ENCODE measurements at regions not wholly inside any gene's neighbourhood (a gene's known extent, or its start where the extent isn't known, plus 50 kb on each side); places are given as distances from the start of the nearest gene placed in this dataset.

DNA sequence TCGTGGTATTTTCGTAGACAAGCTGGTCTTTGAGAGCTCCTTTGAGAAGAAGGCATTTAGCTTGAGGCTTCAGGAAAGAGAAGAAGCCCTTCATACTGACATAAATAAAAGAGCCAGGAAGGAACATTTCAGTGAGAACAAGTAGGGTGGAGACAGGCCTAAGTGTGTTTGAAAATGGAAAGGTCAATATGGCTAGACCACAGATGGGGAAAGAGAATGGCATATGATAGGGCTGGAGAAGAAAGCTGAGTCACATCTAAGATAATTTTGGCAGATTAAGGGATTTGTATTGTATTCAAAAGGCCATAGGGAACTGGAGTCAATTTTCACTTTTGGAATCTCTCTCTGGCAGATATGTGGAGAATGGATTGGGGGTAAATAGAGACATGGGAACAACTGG lies 374.9 kb downstream of the TMEM38B start:
- TF ChIP-seq, protein P1, sequence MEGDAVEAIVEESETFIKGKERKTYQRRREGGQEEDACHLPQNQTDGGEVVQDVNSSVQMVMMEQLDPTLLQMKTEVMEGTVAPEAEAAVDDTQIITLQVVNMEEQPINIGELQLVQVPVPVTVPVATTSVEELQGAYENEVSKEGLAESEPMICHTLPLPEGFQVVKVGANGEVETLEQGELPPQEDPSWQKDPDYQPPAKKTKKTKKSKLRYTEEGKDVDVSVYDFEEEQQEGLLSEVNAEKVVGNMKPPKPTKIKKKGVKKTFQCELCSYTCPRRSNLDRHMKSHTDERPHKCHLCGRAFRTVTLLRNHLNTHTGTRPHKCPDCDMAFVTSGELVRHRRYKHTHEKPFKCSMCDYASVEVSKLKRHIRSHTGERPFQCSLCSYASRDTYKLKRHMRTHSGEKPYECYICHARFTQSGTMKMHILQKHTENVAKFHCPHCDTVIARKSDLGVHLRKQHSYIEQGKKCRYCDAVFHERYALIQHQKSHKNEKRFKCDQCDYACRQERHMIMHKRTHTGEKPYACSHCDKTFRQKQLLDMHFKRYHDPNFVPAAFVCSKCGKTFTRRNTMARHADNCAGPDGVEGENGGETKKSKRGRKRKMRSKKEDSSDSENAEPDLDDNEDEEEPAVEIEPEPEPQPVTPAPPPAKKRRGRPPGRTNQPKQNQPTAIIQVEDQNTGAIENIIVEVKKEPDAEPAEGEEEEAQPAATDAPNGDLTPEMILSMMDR (conservative IDR thresholded peaks at IDR 0.05; ENCODE audit: low read depth, low read length), result no peak
- DNase-seq (ENCODE audit: low read depth), result no peak
- H3K4me3 ChIP-seq (ENCODE audit: low read depth, low read length), result no peak overlapping the region

DNA sequence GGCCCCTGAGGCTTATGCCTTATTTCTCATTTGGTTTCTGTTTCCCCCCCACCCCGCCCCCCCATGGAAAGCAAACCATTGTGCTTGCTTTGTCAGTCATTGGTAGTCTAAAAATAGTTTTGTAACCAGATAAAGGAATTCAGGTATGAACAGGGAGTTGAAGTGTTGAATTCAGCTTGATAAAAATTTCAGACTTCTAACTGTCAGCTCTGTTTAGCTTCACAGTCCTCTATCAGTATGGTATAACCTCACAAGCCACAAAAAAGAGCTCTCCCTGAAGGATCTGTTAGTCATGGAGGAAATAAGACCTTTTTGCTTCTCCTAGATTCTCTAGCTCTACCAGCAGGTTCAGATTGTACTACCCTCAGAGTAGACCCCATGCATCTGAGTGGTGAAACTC lies 378.1 kb downstream of the TMEM38B start:
- TF ChIP-seq, protein P1 (conservative IDR thresholded peaks at IDR 0.05; ENCODE audit: low read depth, low read length), result no peak
- DNase-seq (ENCODE audit: low read depth), result no peak
- no peak overlapping the region for H3K4me3 ChIP-seq (ENCODE audit: low read depth, low read length)

DNA sequence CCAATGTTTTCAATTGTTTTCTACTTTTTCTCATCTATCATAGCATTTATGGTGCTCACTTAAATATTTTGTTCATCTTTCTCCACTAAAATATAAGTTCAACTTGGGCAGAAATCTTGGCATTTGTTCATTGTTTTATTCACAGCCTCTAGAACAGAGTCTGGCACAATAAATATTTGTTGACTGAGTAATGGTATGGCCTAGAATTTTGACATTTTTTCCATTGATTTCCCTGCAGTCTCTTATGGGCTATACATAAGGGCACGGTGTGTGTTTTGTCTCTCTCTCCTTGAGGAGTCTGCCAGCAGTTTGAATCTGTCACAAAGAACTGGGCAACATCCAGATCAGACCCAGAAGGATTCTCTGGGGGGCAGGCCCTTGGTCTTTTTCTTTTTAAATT lies 379.7 kb downstream of the TMEM38B start:
- TF ChIP-seq, protein P1 (conservative IDR thresholded peaks at IDR 0.05; ENCODE audit: low read depth, low read length), result no peak
- DNase-seq (ENCODE audit: low read depth), result no peak
- no peak overlapping the region for H3K4me3 ChIP-seq (ENCODE audit: low read depth, low read length)

DNA sequence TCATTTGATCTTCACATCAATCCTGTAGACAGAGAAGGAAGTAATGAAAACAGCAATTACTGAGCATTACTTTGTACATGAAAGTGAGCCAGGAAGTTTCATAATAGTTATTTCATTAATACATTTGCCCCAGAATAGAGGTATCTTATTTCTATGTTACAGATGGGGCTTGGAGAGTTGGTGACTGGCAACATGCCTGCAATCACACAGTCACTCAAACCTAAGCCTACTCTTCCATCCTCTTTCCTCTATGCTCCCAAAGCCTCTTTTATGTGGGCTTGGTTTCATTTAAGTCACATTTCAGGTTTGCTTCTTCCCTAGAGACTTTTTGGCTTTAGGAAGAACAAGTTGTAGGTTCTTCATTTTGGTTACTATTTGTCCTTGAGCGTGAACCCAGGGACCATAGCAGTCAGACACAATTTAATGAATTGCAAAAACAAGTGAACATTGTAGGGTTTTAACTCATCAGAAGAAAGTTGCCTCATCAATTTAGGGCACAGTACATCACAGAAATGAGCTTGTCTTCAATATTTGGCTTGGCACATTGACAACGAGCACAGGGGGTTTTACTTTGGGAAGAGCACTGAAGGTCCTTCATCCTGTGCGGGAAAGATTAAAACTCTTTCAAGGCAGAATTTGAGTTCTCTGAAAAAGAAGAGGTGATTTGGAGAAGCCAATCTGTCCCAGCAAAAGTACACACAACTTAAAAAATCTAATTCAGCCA lies 381.1 kb downstream of the TMEM38B start:
- DNase-seq (ENCODE audit: low read depth), result no peak
- no peak overlapping the region for H3K4me3 ChIP-seq (ENCODE audit: low read depth, low read length)
- TF ChIP-seq, protein P1 (conservative IDR thresholded peaks at IDR 0.05; ENCODE audit: low read depth, low read length), result no peak

DNA sequence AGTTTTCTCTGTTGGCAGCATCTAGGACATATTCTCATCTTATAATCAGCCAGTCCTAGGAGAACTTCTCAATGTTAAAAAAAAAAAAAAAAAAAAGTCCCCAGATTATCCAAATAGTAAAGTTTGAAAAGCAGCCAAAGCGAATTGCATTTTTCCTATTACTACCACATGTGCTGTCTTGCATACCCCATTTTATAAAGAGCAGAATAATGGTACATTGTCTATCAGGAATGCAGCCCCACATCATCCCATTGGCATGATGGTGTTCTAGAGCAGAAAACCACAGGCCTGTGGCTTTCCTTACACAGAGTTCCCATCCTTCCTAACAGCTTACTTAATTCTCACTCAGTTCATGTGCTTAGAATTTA lies 381.6 kb downstream of the TMEM38B start:
- H3K4me3 ChIP-seq (ENCODE audit: low read depth, low read length), result no peak overlapping the region
- TF ChIP-seq, protein P1 (conservative IDR thresholded peaks at IDR 0.05; ENCODE audit: low read depth, low read length), result no peak
- peak; percentile 19 for DNase-seq (ENCODE audit: low read depth)

DNA sequence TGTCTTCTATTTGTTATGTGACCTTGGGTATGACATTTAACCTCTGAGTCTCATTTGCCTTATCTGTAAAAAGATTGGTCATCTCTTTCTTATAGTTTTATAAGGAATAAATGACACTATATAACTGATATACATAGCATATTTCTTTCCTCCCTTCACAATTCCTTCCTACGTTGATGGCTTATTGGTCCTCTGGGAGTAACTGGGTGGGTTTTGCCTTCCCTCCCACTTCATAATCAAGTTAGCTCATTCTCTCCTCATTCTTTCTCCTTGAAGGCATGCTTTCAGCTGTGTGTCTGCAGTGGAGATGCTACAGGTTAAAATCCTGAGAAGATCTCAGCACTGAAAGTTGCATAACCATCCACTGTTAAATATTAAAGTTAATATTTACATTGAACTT lies 382.4 kb downstream of the TMEM38B start:
- no peak for DNase-seq (ENCODE audit: low read depth)
- TF ChIP-seq, protein P1 (conservative IDR thresholded peaks at IDR 0.05; ENCODE audit: low read depth, low read length), result no peak
- no peak overlapping the region for H3K4me3 ChIP-seq (ENCODE audit: low read depth, low read length)

DNA sequence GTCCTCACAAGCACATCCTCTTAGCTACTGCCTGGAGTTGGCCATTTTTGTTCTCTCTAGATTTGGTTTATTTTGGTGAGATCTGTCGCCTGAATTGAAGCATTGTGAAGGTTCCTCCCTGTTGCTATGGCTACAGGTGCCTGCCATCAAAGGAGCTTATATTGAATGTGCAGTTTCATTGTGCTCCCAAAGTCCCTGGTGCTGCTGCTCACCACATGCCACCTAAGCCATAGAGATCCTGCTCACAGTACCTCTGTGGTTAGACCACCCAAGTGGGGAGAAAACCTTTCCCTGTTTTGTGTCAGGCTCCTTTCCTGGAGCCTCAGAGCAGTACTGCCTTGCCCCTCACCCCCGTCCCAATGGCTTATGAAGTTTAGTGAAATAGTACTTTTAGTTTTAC lies 383.4 kb downstream of the TMEM38B start:
- no peak overlapping the region for H3K4me3 ChIP-seq (ENCODE audit: low read depth, low read length)
- DNase-seq (ENCODE audit: low read depth), result no peak
- TF ChIP-seq, protein P1 (conservative IDR thresholded peaks at IDR 0.05; ENCODE audit: low read depth, low read length), result no peak
